CD4-positive, CD25-positive, alpha-beta regulatory T cell (primary cell): ENCODE measurements at regions not wholly inside any gene's neighbourhood (a gene's known extent, or its start where the extent isn't known, plus 50 kb on each side); places are given as distances from the start of the nearest gene placed in this dataset.

Experiments
- ATAC-seq, 2 donors: fragments of 150-1000 bp; cut with Tn5 transposase; one replicate each; pipeline ENCODE4 v1.10.0; 2021; ENCODE audit warnings: low read depth in 2 of 2, moderate number of reproducible peaks in 2 of 2, moderate library complexity in 1 of 2
- DNase-seq, 3 donors: peaks; one replicate each; pipeline versions ENCODE4 v3.0.0 to v3.0.0-alpha.2; 2012 to 2022; ENCODE audit warnings: mixed read lengths in 1 of 3
- H3K27ac ChIP-seq: one replicate; pipeline ENCODE4 v1.7.0; 2013; ENCODE audit warnings: mild to moderate bottlenecking, low read length; ENCODE audit not compliant: insufficient read depth, poor library complexity, severe bottlenecking
- H3K27me3 ChIP-seq: one replicate; pipeline ENCODE4 v1.7.0; 2013; ENCODE audit warnings: low read length; ENCODE audit not compliant: control insufficient read depth, insufficient read depth
- H3K36me3 ChIP-seq: one replicate; pipeline ENCODE4 v1.7.0; 2013; ENCODE audit warnings: mild to moderate bottlenecking, low read length, moderate library complexity; ENCODE audit not compliant: control insufficient read depth, insufficient read depth
- H3K4me1 ChIP-seq: 2 replicates; pipeline ENCODE4 v1.7.0; 2013; ENCODE audit warnings: mild to moderate bottlenecking, low read length; ENCODE audit not compliant: insufficient read depth, control insufficient read depth, poor library complexity, severe bottlenecking
- H3K4me3 ChIP-seq: one replicate; pipeline ENCODE4 v1.7.0; 2013; ENCODE audit warnings: low read depth, mild to moderate bottlenecking, low read length, moderate library complexity
- H3K9me3 ChIP-seq, 2 experiments: 1 replicate in 1 of 2; 2 replicates in 1 of 2; pipeline ENCODE4 v1.7.0; 2013; ENCODE audit warnings: low read length in 2 of 2, mild to moderate bottlenecking in 1 of 2, moderate library complexity in 1 of 2; ENCODE audit not compliant: control insufficient read depth in 2 of 2
- H3K27ac Mint-ChIP-seq, 3 donors: one replicate each; pipeline ENCODE4 v1.8.0; 2020 to 2022; ENCODE audit warnings: mild to moderate bottlenecking in 3 of 3, mixed read lengths in 3 of 3, moderate library complexity in 2 of 3
- H3K27me3 Mint-ChIP-seq: one replicate; pipeline ENCODE4 v1.8.0; 2022; ENCODE audit warnings: mild to moderate bottlenecking, mixed read lengths
- H3K36me3 Mint-ChIP-seq: one replicate; pipeline ENCODE4 v1.8.0; 2020; ENCODE audit warnings: mixed read lengths
- H3K4me1 Mint-ChIP-seq, 4 donors: one replicate each; pipeline ENCODE4 v1.8.0; 2020 to 2022; ENCODE audit warnings: mixed read lengths in 4 of 4, mild to moderate bottlenecking in 1 of 4
- H3K4me3 Mint-ChIP-seq, 4 donors: one replicate each; pipeline ENCODE4 v1.8.0; 2020 to 2022; ENCODE audit warnings: mild to moderate bottlenecking in 4 of 4, mixed read lengths in 4 of 4, moderate library complexity in 3 of 4
- H3K9me3 Mint-ChIP-seq, 7 donors: one replicate each; pipeline ENCODE4 v1.8.0; 2020 to 2022; ENCODE audit warnings: mixed read lengths in 7 of 7, mild to moderate bottlenecking in 3 of 7, moderate library complexity in 2 of 7

GRCh38 chr9:99694393-99694792 is 127.3 kb upstream of the NR4A3 start:
- Histone ChIP-seq H3K27me3 (no peaks in the 10 kb centered on the region), H3K9me3 (no peaks in the 10 kb centered on the region), H3K4me1 (no peaks in the 10 kb centered on the region), H3K36me3 (no peaks in the 10 kb centered on the region), H3K4me3 (no peak overlapping the region), H3K27ac (no peak overlapping the region)
- H3K4me1 Mint-ChIP-seq, result no peaks in the 10 kb centered on the region
- H3K9me3 Mint-ChIP-seq, result peaks cover 0 to 5% (median 0%) of the 10 kb centered on the region in 7 donors
- no peak for DNase-seq
- ATAC-seq, result no peak
- H3K27ac Mint-ChIP-seq, result no peak overlapping the region
- no peaks in the 10 kb centered on the region for H3K36me3 Mint-ChIP-seq
- no peak overlapping the region for H3K4me3 Mint-ChIP-seq
- H3K27me3 Mint-ChIP-seq, result peaks cover 11% of the 10 kb centered on the region

- Mint-ChIP-seq H3K27ac (no peak overlapping the region), H3K27me3 (peaks cover 10% of the 10 kb centered on the region), H3K36me3 (no peaks in the 10 kb centered on the region), H3K4me1 (no peaks in the 10 kb centered on the region), H3K9me3 (peaks cover 0 to 4% (median 0%) of the 10 kb centered on the region in 7 donors), H3K4me3 (no peak overlapping the region)
- Histone ChIP-seq H3K27ac (no peak overlapping the region), H3K9me3 (no peaks in the 10 kb centered on the region), H3K4me1 (no peaks in the 10 kb centered on the region), H3K4me3 (no peak overlapping the region), H3K27me3 (peaks cover 7% of the 10 kb centered on the region), H3K36me3 (no peaks in the 10 kb centered on the region)
- DNase-seq (no peak), ATAC-seq (no peak)
Observed at GRCh38 chr9:99699396-99699795, 122.3 kb upstream of the NR4A3 start.

- DNase-seq, result no peak
- no peaks in the 10 kb centered on the region for H3K36me3 ChIP-seq
- no peaks in the 10 kb centered on the region for H3K9me3 ChIP-seq
- no peaks in the 10 kb centered on the region for H3K4me1 Mint-ChIP-seq
- no peak overlapping the region for H3K27ac ChIP-seq
- peaks cover 0 to 2% (median 0%) of the 10 kb centered on the region in 7 donors for H3K9me3 Mint-ChIP-seq
- peaks cover 8% of the 10 kb centered on the region for H3K27me3 Mint-ChIP-seq
- H3K27me3 ChIP-seq, result no peaks in the 10 kb centered on the region
- H3K4me1 ChIP-seq, result no peaks in the 10 kb centered on the region
- no peak overlapping the region for H3K4me3 ChIP-seq
- no peak for ATAC-seq
- H3K27ac Mint-ChIP-seq, result no peak overlapping the region
- H3K36me3 Mint-ChIP-seq, result no peaks in the 10 kb centered on the region
- no peak overlapping the region for H3K4me3 Mint-ChIP-seq
Observed at GRCh38 chr9:99712214-99712613, 109.5 kb upstream of the NR4A3 start.

- no peak overlapping the region for H3K27ac ChIP-seq
- H3K4me1 ChIP-seq, result no peaks in the 10 kb centered on the region
- Mint-ChIP-seq H3K4me3 (no peak overlapping the region), H3K9me3 (peaks cover 0 to 2% (median 0%) of the 10 kb centered on the region in 7 donors), H3K4me1 (no peaks in the 10 kb centered on the region), H3K27me3 (peaks cover 8% of the 10 kb centered on the region), H3K36me3 (no peaks in the 10 kb centered on the region), H3K27ac (no peak overlapping the region)
- ATAC-seq, result no peak
- no peak for DNase-seq
- H3K4me3 ChIP-seq, result no peak overlapping the region
- no peaks in the 10 kb centered on the region for H3K36me3 ChIP-seq
- H3K9me3 ChIP-seq, result no peaks in the 10 kb centered on the region
- H3K27me3 ChIP-seq, result no peaks in the 10 kb centered on the region
Observed at GRCh38 chr9:99713838-99714306, 107.8 kb upstream of the NR4A3 start.

GRCh38 chr9:99718631-99719030 is 103.1 kb upstream of the NR4A3 start:
- no peaks in the 10 kb centered on the region for H3K4me1 ChIP-seq
- no peaks in the 10 kb centered on the region for H3K36me3 ChIP-seq
- no peak overlapping the region for H3K4me3 ChIP-seq
- ATAC-seq (no peak), DNase-seq (no peak)
- Mint-ChIP-seq H3K4me1 (peaks cover 10 to 19% (median 15%) of the 10 kb centered on the region in 4 donors), H3K27ac (no peak overlapping the region), H3K9me3 (peaks cover 0 to 2% (median 0%) of the 10 kb centered on the region in 7 donors), H3K4me3 (no peak overlapping the region), H3K36me3 (no peaks in the 10 kb centered on the region), H3K27me3 (peaks cover 4% of the 10 kb centered on the region)
- peaks cover 1% of the 10 kb centered on the region for H3K27me3 ChIP-seq
- H3K9me3 ChIP-seq, result no peaks in the 10 kb centered on the region
- H3K27ac ChIP-seq, result no peak overlapping the region

- peak overlapping the region; percentile 18 for H3K27ac ChIP-seq
- ATAC-seq, result peak; percentile 47 to 68
- Mint-ChIP-seq H3K36me3 (no peaks in the 10 kb centered on the region), H3K4me3 (peak overlapping the region; percentile 26 to 86 (median 78)), H3K27me3 (peaks cover 4% of the 10 kb centered on the region), H3K27ac (peak overlapping the region; percentile 62 to 91 (median 91)), H3K9me3 (peaks cover 0 to 2% (median 0%) of the 10 kb centered on the region in 7 donors), H3K4me1 (peaks cover 10 to 19% (median 15%) of the 10 kb centered on the region in 4 donors)
- H3K9me3 ChIP-seq, result no peaks in the 10 kb centered on the region
- H3K27me3 ChIP-seq, result peaks cover 4% of the 10 kb centered on the region
- peak overlapping the region; percentile 76 for H3K4me3 ChIP-seq
- DNase-seq, result peak in 2 of 3 donors; percentile 6 to 85
- H3K4me1 ChIP-seq, result no peaks in the 10 kb centered on the region
- no peaks in the 10 kb centered on the region for H3K36me3 ChIP-seq
Observed at GRCh38 chr9:99720455-99721050, 101.1 kb upstream of the NR4A3 start.

- peaks cover 6% of the 10 kb centered on the region for H3K27me3 ChIP-seq
- H3K4me1 ChIP-seq, result no peaks in the 10 kb centered on the region
- peaks cover 10 to 19% (median 15%) of the 10 kb centered on the region in 4 donors for H3K4me1 Mint-ChIP-seq
- no peaks in the 10 kb centered on the region for H3K9me3 Mint-ChIP-seq
- H3K36me3 ChIP-seq, result no peaks in the 10 kb centered on the region
- DNase-seq (no peak), ATAC-seq (no peak)
- H3K27ac Mint-ChIP-seq, result no peak overlapping the region
- no peak overlapping the region for H3K4me3 Mint-ChIP-seq
- no peaks in the 10 kb centered on the region for H3K9me3 ChIP-seq
- H3K36me3 Mint-ChIP-seq, result no peaks in the 10 kb centered on the region
- no peak overlapping the region for H3K27ac ChIP-seq
- H3K4me3 ChIP-seq, result no peak overlapping the region
- H3K27me3 Mint-ChIP-seq, result peaks cover under 1% of the 10 kb centered on the region
Observed at GRCh38 chr9:99721898-99722297, 99.8 kb upstream of the NR4A3 start.

GRCh38 chr9:99722877-99723276 is 98.8 kb upstream of the NR4A3 start:
- DNase-seq (no peak), ATAC-seq (no peak)
- peaks cover 10 to 19% (median 15%) of the 10 kb centered on the region in 4 donors for H3K4me1 Mint-ChIP-seq
- Histone ChIP-seq H3K36me3 (no peaks in the 10 kb centered on the region), H3K4me3 (no peak overlapping the region), H3K27me3 (peaks cover 6% of the 10 kb centered on the region), H3K27ac (no peak overlapping the region), H3K9me3 (no peaks in the 10 kb centered on the region), H3K4me1 (no peaks in the 10 kb centered on the region)
- no peaks in the 10 kb centered on the region for H3K36me3 Mint-ChIP-seq
- no peaks in the 10 kb centered on the region for H3K9me3 Mint-ChIP-seq
- no peak overlapping the region for H3K4me3 Mint-ChIP-seq
- H3K27me3 Mint-ChIP-seq, result peaks cover 3% of the 10 kb centered on the region
- H3K27ac Mint-ChIP-seq, result no peak overlapping the region
